Activated CD8-positive, alpha-beta T cell treated with anti-CD3 and anti-CD28 coated beads, Interleukin-2, amount 10 ng/mL, durations not matched to agents 7 days and 5 days (primary cell): ENCODE measurements at regions not wholly inside any gene's neighbourhood (a gene's known extent, or its start where the extent isn't known, plus 50 kb on each side); places are given as distances from the start of the nearest gene placed in this dataset.

Source experiments
- ATAC-seq: fragments of 150-1000 bp; cut with Tn5 transposase; one replicate; pipeline ENCODE4 v1.10.0; 2021; ENCODE audit warnings: moderate library complexity
- CTCF ChIA-PET: fragments of 350-600 bp; sonication (Branson Sonifier 250); formaldehyde crosslinking; loops from one replicate; lab custom pipeline; 2021; ENCODE audit warnings: antibody characterized with exemption; lab: Charles Lee
- POLR2A ChIA-PET: fragments of 350-600 bp; sonication (Branson Sonifier 250); formaldehyde crosslinking; loops from one replicate; lab custom pipeline; 2021; ENCODE audit warnings: antibody characterized with exemption; lab: Charles Lee
- DNase-seq: peaks from one replicate; pipeline ENCODE4 v3.0.0-alpha.2; 2020
- H3K27ac Mint-ChIP-seq: one replicate; pipeline ENCODE4 v1.8.0; 2021; ENCODE audit warnings: mild to moderate bottlenecking, mixed read lengths
- H3K27me3 Mint-ChIP-seq: one replicate; pipeline ENCODE4 v1.8.0; 2021; ENCODE audit warnings: low read depth, mixed read lengths
- H3K36me3 Mint-ChIP-seq: one replicate; pipeline ENCODE4 v1.8.0; 2021; ENCODE audit warnings: low read depth, mixed read lengths
- H3K4me1 Mint-ChIP-seq: one replicate; pipeline ENCODE4 v1.8.0; 2021; ENCODE audit warnings: low read depth, mixed read lengths
- H3K4me3 Mint-ChIP-seq: one replicate; pipeline ENCODE4 v1.8.0; 2021; ENCODE audit warnings: mild to moderate bottlenecking, mixed read lengths
- H3K9me3 Mint-ChIP-seq: one replicate; pipeline ENCODE4 v1.8.0; 2022; ENCODE audit warnings: mixed read lengths; ENCODE audit not compliant: insufficient read depth

DNA sequence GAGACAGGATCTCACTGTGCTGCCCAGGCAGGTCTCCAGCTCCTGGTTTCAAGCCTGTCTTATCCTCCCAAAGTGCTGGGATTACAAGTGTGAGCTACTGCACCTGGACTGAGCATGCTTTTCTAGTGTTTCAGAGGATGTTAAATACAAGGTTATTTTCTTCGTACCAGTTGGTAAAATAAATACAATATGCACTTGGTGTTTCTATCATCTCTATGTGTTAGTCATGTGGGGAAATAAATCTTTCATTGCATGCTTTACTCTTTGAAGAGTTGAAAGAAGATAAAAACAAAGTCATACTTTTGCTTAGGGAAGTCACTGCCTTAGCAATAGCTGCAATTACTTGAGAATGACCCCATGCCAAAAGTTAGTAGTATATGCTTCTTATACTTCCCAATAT is 162.3 kb downstream of the PCDH7 start:
- ChIA-PET POLR2A (no interaction called here), CTCF (no interaction called here)
- no peak overlapping the region for H3K27ac Mint-ChIP-seq
- no peak overlapping the region for H3K4me3 Mint-ChIP-seq
- ATAC-seq (no peak), DNase-seq (no peak)
- no peaks in the 10 kb centered on the region for H3K9me3 Mint-ChIP-seq
- H3K4me1 Mint-ChIP-seq = no peaks in the 10 kb centered on the region
- H3K36me3 Mint-ChIP-seq = no peaks in the 10 kb centered on the region
- H3K27me3 Mint-ChIP-seq = no peaks in the 10 kb centered on the region

DNA sequence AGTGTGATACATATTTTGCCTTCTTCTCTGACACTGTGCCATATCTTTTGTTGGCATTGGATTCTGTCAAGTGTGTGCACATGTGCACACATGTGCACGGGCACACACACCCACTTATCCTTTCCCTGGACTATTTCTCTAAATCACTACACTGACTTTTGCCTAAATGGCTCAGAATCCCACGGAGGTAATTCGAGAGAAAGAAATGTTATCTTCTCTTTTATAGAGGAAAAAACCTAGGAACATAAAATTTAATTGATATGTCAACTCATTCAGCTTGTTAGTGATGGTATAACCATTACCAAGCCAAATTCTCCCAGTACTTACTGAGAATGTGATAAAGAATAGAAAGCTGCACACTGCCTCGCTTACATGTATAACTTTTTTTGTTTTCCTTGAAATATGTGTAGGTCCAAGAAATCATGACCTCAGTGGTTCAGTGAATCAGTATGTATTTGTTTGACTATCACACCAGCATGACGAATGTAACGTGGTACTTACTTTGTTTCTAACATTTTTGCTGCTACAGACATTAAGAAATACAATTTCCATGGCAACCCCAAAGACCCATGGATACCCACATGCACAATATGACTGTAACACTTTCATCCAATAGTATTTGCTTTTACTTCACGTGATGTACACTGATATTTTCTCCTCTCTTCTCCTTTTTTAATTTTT is 163.0 kb downstream of the PCDH7 start:
- no peaks in the 10 kb centered on the region for H3K27me3 Mint-ChIP-seq
- CTCF ChIA-PET = no interaction called here

DNA sequence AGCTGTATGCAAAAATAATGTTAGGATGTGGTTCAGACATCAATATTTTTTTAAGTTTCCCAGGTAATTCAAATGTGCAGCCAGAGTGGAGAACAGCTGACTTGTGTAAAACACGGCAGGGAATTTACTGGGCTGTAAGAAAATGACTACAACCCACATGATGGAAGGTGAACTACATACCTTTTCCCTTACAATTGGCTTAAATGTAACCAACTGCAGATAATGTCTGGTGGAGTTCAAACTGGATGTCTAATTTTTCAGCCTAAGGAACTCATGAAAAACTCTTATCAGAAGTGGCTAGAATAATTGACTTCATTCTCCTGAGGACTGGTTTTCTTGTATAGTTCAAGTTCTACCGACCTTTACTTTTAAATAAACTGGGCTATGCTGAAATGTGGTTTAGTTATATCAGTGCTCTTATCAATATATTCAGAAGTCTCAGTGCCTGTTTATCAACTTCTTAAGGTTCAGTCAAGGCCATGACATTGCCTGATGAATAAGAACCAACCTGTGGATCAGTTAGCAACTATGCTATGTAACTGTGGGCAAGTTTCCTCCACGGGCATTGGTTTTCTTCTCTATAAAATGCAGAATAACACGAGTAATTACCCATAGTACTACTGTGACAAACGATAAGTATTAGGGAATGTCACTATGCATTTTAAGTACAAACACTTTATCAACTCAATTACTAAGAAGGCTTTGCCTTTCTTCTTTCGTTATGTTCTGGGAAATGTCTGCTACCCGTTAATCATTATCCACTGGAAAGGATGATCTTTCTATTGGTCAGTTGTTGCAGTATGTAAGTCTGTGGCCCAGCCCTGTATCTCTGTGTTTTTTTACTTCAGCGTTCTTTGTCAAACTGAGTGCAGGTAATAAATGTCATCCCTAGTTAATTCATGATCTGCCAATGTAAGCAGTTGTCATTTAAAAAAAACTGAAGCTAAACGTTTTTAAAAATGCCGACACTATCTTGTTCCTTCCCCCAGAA is 181.6 kb downstream of the PCDH7 start:
- Mint-ChIP-seq H3K36me3 (no peaks in the 10 kb centered on the region), H3K27ac (no peak overlapping the region), H3K27me3 (no peaks in the 10 kb centered on the region), H3K9me3 (peaks cover 4% of the 10 kb centered on the region), H3K4me3 (no peak overlapping the region), H3K4me1 (no peaks in the 10 kb centered on the region)
- DNase-seq = no peak
- no peak for ATAC-seq
- POLR2A ChIA-PET = no interaction called here
- CTCF ChIA-PET = no interaction called here

More for the DNA sequence above, 163.0 kb downstream of the PCDH7 start:
- Mint-ChIP-seq H3K4me3 (no peak overlapping the region), H3K4me1 (no peaks in the 10 kb centered on the region), H3K9me3 (no peaks in the 10 kb centered on the region), H3K27ac (no peak overlapping the region), H3K36me3 (no peaks in the 10 kb centered on the region)
- DNase-seq = no peak
- POLR2A ChIA-PET = no interaction called here
- ATAC-seq = no peak

DNA sequence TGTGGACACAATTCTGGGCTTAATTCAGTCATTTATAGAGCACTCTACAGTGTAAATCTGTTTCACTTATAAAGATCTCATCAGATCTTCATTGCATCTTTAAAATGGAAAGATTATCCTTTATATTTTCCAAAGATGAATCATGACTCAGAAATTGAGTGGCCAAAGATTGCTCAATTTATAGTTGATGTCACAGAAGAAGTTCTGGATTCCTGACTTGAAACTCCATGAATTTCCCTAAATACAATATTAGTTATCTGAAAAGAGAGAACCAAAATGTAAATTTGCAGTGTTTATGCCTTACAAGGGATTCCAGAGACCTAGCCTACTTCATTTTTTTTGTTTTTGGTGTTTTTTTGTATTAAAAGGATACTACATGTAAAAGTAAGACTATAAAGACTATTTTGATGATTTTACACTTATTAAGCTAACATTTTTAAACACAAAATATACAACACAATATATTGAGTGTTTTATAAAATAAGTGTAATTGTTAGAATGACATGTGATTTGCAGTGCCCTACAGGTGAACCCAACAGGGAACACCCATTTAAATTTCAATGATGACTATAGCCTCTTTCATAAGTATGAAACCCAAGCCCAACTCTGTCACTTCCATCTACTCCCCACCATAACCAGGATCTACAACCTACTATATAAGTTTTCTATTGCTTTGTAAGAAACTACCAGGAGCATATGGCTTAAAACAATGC is 183.5 kb downstream of the PCDH7 start:
- no peaks in the 10 kb centered on the region for H3K4me1 Mint-ChIP-seq
- no peak overlapping the region for H3K4me3 Mint-ChIP-seq
- H3K27ac Mint-ChIP-seq = no peak overlapping the region
- DNase-seq (no peak), ATAC-seq (no peak)
- no peaks in the 10 kb centered on the region for H3K27me3 Mint-ChIP-seq
- ChIA-PET POLR2A (no interaction called here), CTCF (no interaction called here)
- H3K9me3 Mint-ChIP-seq = peaks cover 5% of the 10 kb centered on the region
- no peaks in the 10 kb centered on the region for H3K36me3 Mint-ChIP-seq

DNA sequence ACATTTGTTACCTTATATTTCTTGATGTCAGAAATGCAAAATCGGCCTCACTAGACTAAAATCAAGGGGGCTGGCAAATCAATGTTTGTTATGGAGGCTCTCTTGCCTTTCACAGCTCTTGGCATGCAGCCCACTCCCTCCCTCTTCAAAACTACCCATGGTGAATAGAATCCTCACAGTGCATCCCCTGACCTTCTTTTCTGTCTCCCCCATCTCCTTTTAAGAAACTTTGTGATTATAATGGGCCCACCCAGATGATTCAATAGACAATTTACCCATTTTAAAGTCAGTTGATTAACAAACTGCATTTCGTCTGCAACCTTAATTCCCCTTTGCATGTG is 184.0 kb downstream of the PCDH7 start:
- POLR2A ChIA-PET = no interaction called here

DNA sequence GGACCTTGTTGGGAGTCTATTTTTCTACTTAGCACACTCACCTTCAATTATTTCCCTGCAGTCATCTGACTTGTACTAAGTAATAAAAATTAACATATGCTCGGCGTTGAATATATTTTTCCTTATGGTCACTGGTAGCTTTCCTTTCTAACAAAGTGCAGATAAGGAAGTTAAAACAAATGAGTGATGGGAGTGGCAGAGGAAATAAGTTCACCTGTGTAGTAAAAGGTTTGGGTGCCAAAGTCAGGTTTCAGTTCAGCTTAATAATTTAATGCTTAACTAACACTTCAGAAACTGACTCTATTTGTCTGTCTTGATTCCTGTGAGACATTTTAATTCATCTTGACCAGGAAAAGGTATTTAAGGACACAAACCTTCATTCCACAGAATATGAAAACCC is 184.4 kb downstream of the PCDH7 start:
- H3K4me3 Mint-ChIP-seq = no peak overlapping the region
- ATAC-seq (no peak), DNase-seq (no peak)
- no peaks in the 10 kb centered on the region for H3K36me3 Mint-ChIP-seq
- H3K27ac Mint-ChIP-seq = no peak overlapping the region
- no peaks in the 10 kb centered on the region for H3K4me1 Mint-ChIP-seq
- H3K27me3 Mint-ChIP-seq = no peaks in the 10 kb centered on the region
- H3K9me3 Mint-ChIP-seq = peaks cover 9% of the 10 kb centered on the region
- POLR2A ChIA-PET = no interaction called here
- CTCF ChIA-PET = no interaction called here

More for the DNA sequence above, 184.0 kb downstream of the PCDH7 start:
- ATAC-seq (no peak), DNase-seq (no peak)
- Mint-ChIP-seq H3K27ac (no peak overlapping the region), H3K4me1 (no peaks in the 10 kb centered on the region), H3K36me3 (no peaks in the 10 kb centered on the region), H3K4me3 (no peak overlapping the region), H3K9me3 (peaks cover 9% of the 10 kb centered on the region), H3K27me3 (no peaks in the 10 kb centered on the region)
- CTCF ChIA-PET = no interaction called here

DNA sequence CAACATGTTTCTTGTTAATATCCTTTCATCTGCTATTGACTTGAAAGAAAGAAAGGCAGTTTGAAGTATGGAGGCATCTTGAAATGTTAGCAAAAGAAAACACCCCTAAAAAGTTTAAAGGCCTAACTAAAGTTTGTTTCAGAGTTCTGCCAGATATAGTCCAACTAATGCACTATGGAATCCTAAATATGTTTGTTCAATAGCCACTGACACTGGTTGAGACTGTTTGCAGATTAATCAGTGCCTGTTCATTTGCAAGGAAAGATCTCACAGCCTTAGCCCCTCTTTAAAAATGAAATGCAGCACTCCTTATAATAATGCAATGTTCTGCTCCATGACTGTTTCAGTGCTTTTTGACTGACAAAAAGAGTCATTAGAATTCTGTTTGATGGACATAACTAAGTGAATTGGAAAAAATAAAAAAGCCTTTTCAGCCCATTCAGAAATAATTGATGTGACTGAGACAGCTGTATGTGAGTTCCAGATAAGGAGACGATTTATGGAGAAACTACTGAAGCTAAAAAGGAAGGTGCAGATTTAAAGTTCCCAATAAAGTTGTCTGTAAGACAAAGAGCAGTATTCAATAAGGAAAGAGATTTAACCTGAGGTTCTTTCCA is 192.0 kb downstream of the PCDH7 start:
- H3K4me3 Mint-ChIP-seq = no peak overlapping the region
- CTCF ChIA-PET = no interaction called here

DNA sequence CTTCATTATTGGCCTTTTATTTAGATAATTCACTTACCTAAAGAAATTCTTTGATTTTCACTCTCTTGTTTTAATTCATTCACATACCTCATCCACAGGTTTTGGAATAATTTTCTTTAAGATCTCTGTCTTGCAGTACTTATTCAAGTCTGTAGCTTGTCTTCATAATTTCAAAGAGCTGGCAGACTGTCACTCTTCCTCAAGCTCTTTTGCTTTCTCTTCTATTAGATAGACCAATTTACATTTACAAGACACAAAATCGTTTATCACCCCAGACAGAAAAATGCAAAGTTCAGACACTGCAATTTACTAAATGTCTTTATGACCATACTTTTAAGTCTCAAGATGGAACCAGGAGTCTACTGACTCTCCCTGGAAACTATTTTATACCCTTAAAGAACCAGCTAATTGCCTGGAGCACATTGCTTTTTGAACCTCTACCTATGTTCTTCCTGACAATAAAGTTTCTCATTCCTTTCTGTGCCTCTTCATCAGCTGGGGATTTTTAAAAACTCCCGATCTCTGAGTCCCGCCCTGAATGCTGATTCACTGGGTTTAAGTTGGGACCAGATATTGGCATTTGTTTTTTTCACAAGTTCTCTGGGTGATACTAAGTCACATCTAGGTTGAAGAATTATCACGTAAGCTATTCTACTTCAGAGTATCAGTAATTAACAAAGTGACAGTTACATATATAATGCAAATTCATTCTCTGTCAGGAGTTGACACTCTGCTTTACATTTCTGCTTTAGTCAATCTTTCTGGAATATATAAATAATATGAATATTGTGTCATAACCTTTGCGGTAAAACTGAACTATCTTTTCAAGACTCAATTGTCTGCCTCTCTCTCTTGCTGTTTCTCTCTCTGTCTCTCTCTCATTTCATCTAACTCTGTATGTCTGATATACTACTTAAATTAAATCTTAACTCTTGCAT is 196.4 kb downstream of the PCDH7 start:
- ATAC-seq (no peak), DNase-seq (no peak)
- H3K27me3 Mint-ChIP-seq = no peaks in the 10 kb centered on the region
- CTCF ChIA-PET = no interaction called here
- H3K36me3 Mint-ChIP-seq = no peaks in the 10 kb centered on the region
- POLR2A ChIA-PET = no interaction called here
- no peak overlapping the region for H3K4me3 Mint-ChIP-seq
- peaks cover 6% of the 10 kb centered on the region for H3K9me3 Mint-ChIP-seq
- H3K27ac Mint-ChIP-seq = no peak overlapping the region
- no peaks in the 10 kb centered on the region for H3K4me1 Mint-ChIP-seq

More for the DNA sequence above, 192.0 kb downstream of the PCDH7 start:
- H3K9me3 Mint-ChIP-seq = peaks cover 11% of the 10 kb centered on the region
- H3K4me1 Mint-ChIP-seq = no peaks in the 10 kb centered on the region
- no peaks in the 10 kb centered on the region for H3K36me3 Mint-ChIP-seq
- no peaks in the 10 kb centered on the region for H3K27me3 Mint-ChIP-seq
- no peak for DNase-seq
- no peak overlapping the region for H3K27ac Mint-ChIP-seq
- POLR2A ChIA-PET = no interaction called here
- no peak for ATAC-seq

DNA sequence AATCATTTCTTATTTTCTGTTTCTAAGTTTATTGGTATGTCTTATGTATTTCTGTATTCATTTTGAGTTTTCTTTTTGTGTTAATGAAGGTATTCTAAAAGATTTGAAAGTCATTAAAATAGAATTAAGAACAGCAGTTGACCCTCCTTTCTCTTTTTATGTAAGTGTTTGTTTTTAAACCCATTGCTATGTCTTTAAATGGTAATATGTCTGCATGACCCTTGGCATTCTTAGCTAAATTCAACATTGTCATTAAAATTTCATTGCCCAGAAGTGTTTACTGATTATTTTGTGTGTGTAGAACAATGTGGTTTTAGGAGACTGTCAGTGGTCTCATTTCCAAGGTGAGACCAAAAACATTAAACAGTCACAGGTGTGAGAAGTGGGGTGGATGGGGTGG is 197.8 kb downstream of the PCDH7 start:
- H3K27ac Mint-ChIP-seq = no peak overlapping the region
- POLR2A ChIA-PET = no interaction called here
- CTCF ChIA-PET = no interaction called here
- H3K4me3 Mint-ChIP-seq = no peak overlapping the region
- no peak for DNase-seq
- ATAC-seq = no peak
- no peaks in the 10 kb centered on the region for H3K4me1 Mint-ChIP-seq
- H3K27me3 Mint-ChIP-seq = no peaks in the 10 kb centered on the region
- H3K9me3 Mint-ChIP-seq = peaks cover 6% of the 10 kb centered on the region
- no peaks in the 10 kb centered on the region for H3K36me3 Mint-ChIP-seq

DNA sequence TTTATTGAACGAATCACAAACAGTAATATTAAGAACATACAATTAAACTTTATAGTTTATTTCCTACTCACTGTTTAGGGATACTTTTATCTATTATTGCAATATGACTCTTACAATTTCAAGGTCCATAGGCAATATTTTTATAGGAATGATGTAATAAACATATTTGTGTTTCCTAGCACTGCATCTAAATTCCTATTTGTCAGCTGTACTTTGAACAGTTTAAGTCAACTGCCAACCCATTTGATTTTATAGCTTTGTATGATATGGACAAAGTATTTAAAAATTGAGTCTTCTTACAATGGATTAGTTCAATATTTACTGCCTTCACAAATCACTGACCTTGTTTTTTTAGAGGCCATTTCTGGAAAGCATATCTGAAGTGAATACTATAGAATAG is 199.3 kb downstream of the PCDH7 start:
- no peaks in the 10 kb centered on the region for H3K27me3 Mint-ChIP-seq
- H3K9me3 Mint-ChIP-seq = peaks cover 6% of the 10 kb centered on the region
- no peak overlapping the region for H3K27ac Mint-ChIP-seq
- H3K36me3 Mint-ChIP-seq = no peaks in the 10 kb centered on the region
- DNase-seq (no peak), ATAC-seq (no peak)
- no peak overlapping the region for H3K4me3 Mint-ChIP-seq
- ChIA-PET CTCF (no interaction called here), POLR2A (no interaction called here)
- no peaks in the 10 kb centered on the region for H3K4me1 Mint-ChIP-seq

DNA sequence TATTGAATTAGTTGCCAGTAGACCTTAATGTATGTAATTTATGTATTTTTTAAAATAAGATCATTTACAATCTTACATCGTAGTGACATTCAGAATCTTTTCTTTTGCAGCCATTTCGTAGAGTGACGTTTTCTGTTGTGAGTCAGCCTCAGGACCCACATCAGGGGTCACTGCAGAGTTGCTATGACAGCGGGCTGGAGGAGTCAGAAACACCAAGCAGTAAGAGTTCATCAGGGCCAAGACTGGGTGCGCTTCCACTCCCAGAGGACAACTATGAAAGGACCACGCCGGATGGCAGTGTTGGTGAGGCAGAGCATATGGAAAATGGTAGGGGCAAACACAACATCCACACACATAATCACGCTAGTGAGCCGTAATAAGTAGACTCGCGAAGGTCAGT is 199.9 kb downstream of the PCDH7 start:
- no peak overlapping the region for H3K27ac Mint-ChIP-seq
- no peaks in the 10 kb centered on the region for H3K36me3 Mint-ChIP-seq
- ATAC-seq (no peak), DNase-seq (no peak)
- H3K27me3 Mint-ChIP-seq = no peaks in the 10 kb centered on the region
- ChIA-PET POLR2A (no interaction called here), CTCF (no interaction called here)
- no peaks in the 10 kb centered on the region for H3K4me1 Mint-ChIP-seq
- H3K4me3 Mint-ChIP-seq = no peak overlapping the region
- peaks cover 6% of the 10 kb centered on the region for H3K9me3 Mint-ChIP-seq
